OCI-LY7 (cell line): ENCODE measurements at regions not wholly inside any gene's neighbourhood (a gene's known extent, or its start where the extent isn't known, plus 50 kb on each side); places are given as distances from the start of the nearest gene placed in this dataset.

Experiments used
- BruUV-seq: library from RNA; stranded (reverse); fragments of 400-500 nt; replicated peaks from 2 replicates; lab custom pipeline; 2021; lab: Mats Ljungman, UMichigan
- CTCF ChIA-PET: fragments of 300-600 bp; sonication (Branson Sonifier 250); formaldehyde crosslinking; loops from one replicate; lab custom pipeline; 2022; ENCODE audit warnings: antibody characterized with exemption; ENCODE audit not compliant: unreplicated experiment; lab: Charles Lee
- POLR2A ChIA-PET: fragments of 300-600 bp; sonication (Branson Sonifier 250); formaldehyde crosslinking; loops from one replicate; lab custom pipeline; 2022; ENCODE audit warnings: antibody characterized with exemption; lab: Charles Lee
- DNase-seq: peaks from one replicate; pipeline ENCODE4 v3.0.0-alpha.2; 2015; ENCODE audit warnings: low spot score
- H2AFZ ChIP-seq: fragments of 200-600 bp; sonication (generic), shearing (Covaris generic); 2 replicates; pipeline ENCODE4 v1.6.1; 2014; ENCODE audit warnings: mild to moderate bottlenecking, antibody characterized with exemption, low read length, moderate library complexity
- H3K27ac ChIP-seq: fragments of 200-600 bp; sonication (generic); 2 replicates; pipeline ENCODE4 v1.5.1; 2014; ENCODE audit warnings: mixed run types, low read depth, mild to moderate bottlenecking, moderate library complexity, low read length, inconsistent platforms; ENCODE audit not compliant: poor library complexity, severe bottlenecking
- H3K36me3 ChIP-seq: fragments of 200-600 bp; sonication (generic); 2 replicates; pipeline ENCODE4 v1.6.1; 2014; ENCODE audit warnings: mild to moderate bottlenecking, antibody characterized with exemption, low read length, moderate library complexity, mixed read lengths; ENCODE audit not compliant: insufficient read depth
- H3K4me1 ChIP-seq: fragments of 200-600 bp; sonication (generic); 2 replicates; pipeline ENCODE4 v1.5.1; 2014; ENCODE audit warnings: mild to moderate bottlenecking, low read length; ENCODE audit not compliant: insufficient read depth, poor library complexity, severe bottlenecking
- H3K4me2 ChIP-seq: fragments of 200-600 bp; sonication (generic); 2 replicates; pipeline ENCODE4 v1.6.1; 2014; ENCODE audit warnings: mild to moderate bottlenecking, low read length
- H3K4me3 ChIP-seq: fragments of 200-600 bp; sonication (generic); 2 replicates; pipeline ENCODE4 v1.5.1; 2014; ENCODE audit warnings: mild to moderate bottlenecking, low read depth, low read length; ENCODE audit not compliant: poor library complexity, severe bottlenecking
- H3K79me2 ChIP-seq: fragments of 200-600 bp; sonication (generic); 2 replicates; pipeline ENCODE4 v1.6.1; 2016; ENCODE audit warnings: low read depth, mild to moderate bottlenecking, low read length, moderate library complexity, mixed read lengths; ENCODE audit not compliant: insufficient read depth
- H3K9me2 ChIP-seq: fragments of 200-600 bp; sonication (generic); 2 replicates; pipeline ENCODE4 v1.6.1; 2016; ENCODE audit warnings: mild to moderate bottlenecking, low read length, mixed read lengths; ENCODE audit not compliant: insufficient read depth
- H3K9me3 ChIP-seq: fragments of 200-600 bp; sonication (generic); 2 replicates; pipeline ENCODE4 v1.6.1; 2014; ENCODE audit warnings: mild to moderate bottlenecking, mixed run types, low read length, mixed read lengths
- H4K20me1 ChIP-seq: fragments of 200-600 bp; sonication (generic); 2 replicates; pipeline ENCODE4 v1.6.1; 2014; ENCODE audit warnings: mild to moderate bottlenecking, antibody characterized with exemption, low read length, moderate library complexity, mixed read lengths; ENCODE audit not compliant: insufficient read depth
- EZH2phosphoT487 ChIP-seq: fragments of 200-600 bp; sonication (generic); IDR thresholded peaks from 2 replicates; pipeline ENCODE4 v1.6.1; 2018; ENCODE audit warnings: low read depth, borderline replicate concordance, mild to moderate bottlenecking, mixed run types, antibody characterized with exemption, low read length, moderate library complexity, mixed read lengths
- intact Hi-C: fragments of 100-400 bp; cut with micrococcal nuclease; formaldehyde crosslinking; loops from one replicate; pipeline ENCODE4 v1.10.0; 2022; ENCODE audit not compliant: unreplicated experiment
- TF ChIP-seq, protein P1 (sequence below): fragments of 200-600 bp; sonication (generic); conservative IDR thresholded peaks from 2 replicates; pipeline ENCODE4 v1.5.1; 2014; ENCODE audit warnings: mild to moderate bottlenecking, antibody characterized with exemption, low read length, moderate library complexity, mixed read lengths

- no peaks in the 10 kb centered on the region for H3K79me2 ChIP-seq
- TF ChIP-seq, protein P1, sequence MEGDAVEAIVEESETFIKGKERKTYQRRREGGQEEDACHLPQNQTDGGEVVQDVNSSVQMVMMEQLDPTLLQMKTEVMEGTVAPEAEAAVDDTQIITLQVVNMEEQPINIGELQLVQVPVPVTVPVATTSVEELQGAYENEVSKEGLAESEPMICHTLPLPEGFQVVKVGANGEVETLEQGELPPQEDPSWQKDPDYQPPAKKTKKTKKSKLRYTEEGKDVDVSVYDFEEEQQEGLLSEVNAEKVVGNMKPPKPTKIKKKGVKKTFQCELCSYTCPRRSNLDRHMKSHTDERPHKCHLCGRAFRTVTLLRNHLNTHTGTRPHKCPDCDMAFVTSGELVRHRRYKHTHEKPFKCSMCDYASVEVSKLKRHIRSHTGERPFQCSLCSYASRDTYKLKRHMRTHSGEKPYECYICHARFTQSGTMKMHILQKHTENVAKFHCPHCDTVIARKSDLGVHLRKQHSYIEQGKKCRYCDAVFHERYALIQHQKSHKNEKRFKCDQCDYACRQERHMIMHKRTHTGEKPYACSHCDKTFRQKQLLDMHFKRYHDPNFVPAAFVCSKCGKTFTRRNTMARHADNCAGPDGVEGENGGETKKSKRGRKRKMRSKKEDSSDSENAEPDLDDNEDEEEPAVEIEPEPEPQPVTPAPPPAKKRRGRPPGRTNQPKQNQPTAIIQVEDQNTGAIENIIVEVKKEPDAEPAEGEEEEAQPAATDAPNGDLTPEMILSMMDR: no peak
- TF ChIP-seq EZH2phosphoT487: no peak
- BruUV-seq: no TSS peak
- no peak for DNase-seq
- intact Hi-C loops: no loop called here
- ChIA-PET POLR2A (no interaction called here), CTCF (no interaction called here)
- H3K4me3 ChIP-seq: no peak overlapping the region
- H3K9me3 ChIP-seq: no peaks in the 10 kb centered on the region
- H4K20me1 ChIP-seq: no peaks in the 10 kb centered on the region
- no peaks in the 10 kb centered on the region for H3K4me1 ChIP-seq
- no peak overlapping the region for H3K4me2 ChIP-seq
- no peak overlapping the region for H3K27ac ChIP-seq
- H2AFZ ChIP-seq: no peak overlapping the region
- no peaks in the 10 kb centered on the region for H3K9me2 ChIP-seq
- H3K36me3 ChIP-seq: no peaks in the 10 kb centered on the region
These were observed 1092.8 kb downstream of the TMTC2 start for GRCh38 chr12:83779526-83779925.

GRCh38 chr12:83769151-83769550 lies 1082.4 kb downstream of the TMTC2 start:
- BruUV-seq: no TSS peak
- no peaks in the 10 kb centered on the region for H3K79me2 ChIP-seq
- DNase-seq: no peak
- H3K9me2 ChIP-seq: no peaks in the 10 kb centered on the region
- no peak for TF ChIP-seq EZH2phosphoT487
- TF ChIP-seq, protein P1: no peak
- intact Hi-C loops: no loop called here
- no peaks in the 10 kb centered on the region for H3K9me3 ChIP-seq
- no peak overlapping the region for H3K4me2 ChIP-seq
- H2AFZ ChIP-seq: no peak overlapping the region
- POLR2A ChIA-PET: no interaction called here
- no peaks in the 10 kb centered on the region for H3K36me3 ChIP-seq
- no peak overlapping the region for H3K27ac ChIP-seq
- H4K20me1 ChIP-seq: no peaks in the 10 kb centered on the region
- no peaks in the 10 kb centered on the region for H3K4me1 ChIP-seq
- CTCF ChIA-PET: no interaction called here
- no peak overlapping the region for H3K4me3 ChIP-seq

DNA sequence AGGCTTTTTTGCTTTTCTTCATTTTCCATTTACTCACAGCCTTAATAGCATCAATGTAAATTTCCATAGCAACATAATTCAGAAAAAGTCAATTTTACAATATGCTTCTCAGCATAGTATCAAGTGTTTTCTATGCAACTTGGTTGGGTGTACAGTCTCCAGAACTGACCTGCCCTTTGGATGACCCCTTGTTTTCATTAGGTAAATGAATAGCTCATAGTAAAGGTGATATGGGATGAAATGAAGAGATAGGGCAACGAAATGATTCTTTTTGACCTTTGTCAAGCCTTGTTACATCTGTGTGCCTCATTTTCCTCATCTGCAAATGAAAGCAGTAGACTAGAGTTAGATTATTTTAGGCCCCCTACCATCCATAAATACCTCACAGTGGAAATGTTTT lies 1081.0 kb downstream of the TMTC2 start:
- Histone ChIP-seq H3K27ac (no peak overlapping the region), H3K4me3 (no peak overlapping the region), H3K9me3 (no peaks in the 10 kb centered on the region), H4K20me1 (no peaks in the 10 kb centered on the region), H3K9me2 (no peaks in the 10 kb centered on the region), H3K4me1 (no peaks in the 10 kb centered on the region), H3K36me3 (no peaks in the 10 kb centered on the region), H2AFZ (no peak overlapping the region), H3K4me2 (no peak overlapping the region), H3K79me2 (no peaks in the 10 kb centered on the region)
- DNase-seq: no peak
- ChIA-PET POLR2A (no interaction called here), CTCF (no interaction called here)
- BruUV-seq: no TSS peak
- no peak for TF ChIP-seq EZH2phosphoT487
- TF ChIP-seq, protein P1: no peak
- intact Hi-C loops: no loop called here
